ENCODE measurements at regions not wholly inside any gene's neighbourhood (a gene's known extent, or its start where the extent isn't known, plus 50 kb on each side); places are given as distances from the start of the nearest gene placed in this dataset.

GRCh38 chr18:52278191-52278590 is 61.8 kb upstream of the DCC start:
- Histone ChIP-seq H3K4me3 (no peak overlapping the region), H3K9me3 (no peaks in the 10 kb centered on the region), H3K27ac (no peak overlapping the region), H3K4me1 (no peaks in the 10 kb centered on the region), H3K27me3 (no peaks in the 10 kb centered on the region), H3K36me3 (no peaks in the 10 kb centered on the region)
- no peak for DNase-seq (ENCODE audit: low spot score in 2 of 2)
- 44 to 55% methylated on average over 2 of the region's 2 CpGs for WGBS, 2 donors
- TF ChIP-seq EP300 (IDR thresholded peaks at IDR 0.05) (no peak), CTCF (IDR thresholded peaks at IDR 0.05) (no peak), POLR2A (IDR thresholded peaks at IDR 0.05) (no peak)

- no peaks in the 10 kb centered on the region for H3K9me3 ChIP-seq
- no peak for TF ChIP-seq POLR2A (IDR thresholded peaks at IDR 0.05)
- TF ChIP-seq CTCF (IDR thresholded peaks at IDR 0.05): no peak
- TF ChIP-seq EP300 (IDR thresholded peaks at IDR 0.05): no peak
- 65 to 70% methylated on average over 2 of the region's 2 CpGs for WGBS, 2 donors
Measured at GRCh38 chr18:52280702-52281101, 59.3 kb upstream of the DCC start.

GRCh38 chr18:52283927-52284326 is 56.1 kb upstream of the DCC start:
- Histone ChIP-seq H3K4me1 (no peaks in the 10 kb centered on the region), H3K27me3 (no peaks in the 10 kb centered on the region), H3K4me3 (no peak overlapping the region), H3K9me3 (no peaks in the 10 kb centered on the region), H3K36me3 (no peaks in the 10 kb centered on the region), H3K27ac (no peak overlapping the region)
- TF ChIP-seq EP300 (IDR thresholded peaks at IDR 0.05) (no peak), CTCF (IDR thresholded peaks at IDR 0.05) (no peak), POLR2A (IDR thresholded peaks at IDR 0.05) (no peak)
- no peak for DNase-seq (ENCODE audit: low spot score in 2 of 2)
- 63 to 79% methylated on average over 1 of the region's 1 CpG for WGBS, 2 donors

More at GRCh38 chr18:52280702-52281101, 59.3 kb upstream of the DCC start:
- no peaks in the 10 kb centered on the region for H3K4me1 ChIP-seq
- no peak overlapping the region for H3K27ac ChIP-seq
- H3K36me3 ChIP-seq: no peaks in the 10 kb centered on the region
- H3K4me3 ChIP-seq: no peak overlapping the region
- no peak for DNase-seq (ENCODE audit: low spot score in 2 of 2)
- H3K27me3 ChIP-seq: no peaks in the 10 kb centered on the region

- no peak overlapping the region for H3K4me3 ChIP-seq
- no peak overlapping the region for H3K27ac ChIP-seq
- DNase-seq (ENCODE audit: low spot score in 2 of 2): no peak
- TF ChIP-seq POLR2A (IDR thresholded peaks at IDR 0.05): no peak
- no peak for TF ChIP-seq EP300 (IDR thresholded peaks at IDR 0.05)
- no peak for TF ChIP-seq CTCF (IDR thresholded peaks at IDR 0.05)
- WGBS, 2 donors: 73 to 82% methylated on average over 6 of the region's 6 CpGs
- H3K4me1 ChIP-seq: no peaks in the 10 kb centered on the region
- H3K36me3 ChIP-seq: no peaks in the 10 kb centered on the region
- H3K9me3 ChIP-seq: no peaks in the 10 kb centered on the region
- no peaks in the 10 kb centered on the region for H3K27me3 ChIP-seq
Measured at GRCh38 chr18:52286675-52287074, 53.3 kb upstream of the DCC start.

GRCh38 chr18:52287151-52287550 is 52.8 kb upstream of the DCC start:
- Histone ChIP-seq H3K9me3 (no peaks in the 10 kb centered on the region), H3K27ac (no peak overlapping the region), H3K4me1 (no peaks in the 10 kb centered on the region), H3K4me3 (no peak overlapping the region), H3K36me3 (no peaks in the 10 kb centered on the region), H3K27me3 (no peaks in the 10 kb centered on the region)
- WGBS, 2 donors: 9 to 13% methylated on average over 1 of the region's 1 CpG
- TF ChIP-seq POLR2A (IDR thresholded peaks at IDR 0.05) (no peak), CTCF (IDR thresholded peaks at IDR 0.05) (no peak), EP300 (IDR thresholded peaks at IDR 0.05) (no peak)
- no peak for DNase-seq (ENCODE audit: low spot score in 2 of 2)
